K562 (cell line): ENCODE measurements at regions not wholly inside any gene's neighbourhood (a gene's known extent, or its start where the extent isn't known, plus 50 kb on each side); places are given as distances from the start of the nearest gene placed in this dataset.
"Not testable (repeated sequence)": the region's sequence is repeated elsewhere in the genome, so short reads cannot be mapped to it uniquely, and the experiment has no call there.

Experiments
- ATAC-seq: fragments of 200-7000 bp; cut with Tn5 transposase; 3 replicates; pipeline ENCODE4 v1.9.1; 2020; ENCODE audit warnings: moderate library complexity
- BruUV-seq: library from RNA; stranded (reverse); fragments of 400-500 nt; replicated peaks from 2 replicates; lab custom pipeline; 2021; lab: Mats Ljungman, UMichigan
- CTCF ChIA-PET: fragments of 300-600 bp; formaldehyde crosslinking; extraction: SDS; loops from one replicate; lab custom pipeline; 2021; ENCODE audit warnings: low intra/inter-chr PET ratio; lab: Yijun Ruan, JAX
- POLR2A ChIA-PET: fragments of 300-600, 350-650 bp; sonication (Branson Sonifier 250); formaldehyde crosslinking; extraction: SDS; loops from one replicate; lab custom pipeline; 2021; ENCODE audit warnings: antibody characterized with exemption, inconsistent platforms; lab: Yijun Ruan, JAX
- DNase-seq, 4 experiments: peaks; one replicate each; pipeline versions ENCODE4 v3.0.0 to v3.0.0-alpha.2; 2011 to 2018; ENCODE audit warnings: low spot score in 3 of 4, mixed read lengths in 3 of 4; ENCODE audit errors: extremely low read depth in 1 of 4
- FAIRE-seq: peaks from 2 replicates; lab custom pipeline; 2011; peaks lifted over from hg19 to GRCh38; lab: Jason Lieb, UNC
- H2AFZ ChIP-seq: 2 replicates; pipeline ENCODE4 v1.6.0; 2011; ENCODE audit warnings: low read depth, low read length, control low read depth, inconsistent platforms
- H3K27ac ChIP-seq: fragments of 200-600 bp; 3 replicates; pipeline ENCODE4 v1.8.0; 2011; ENCODE audit warnings: low read depth, mild to moderate bottlenecking, control low read depth, inconsistent platforms, low read length, moderate library complexity, mixed read lengths; ENCODE audit errors: extremely low read depth
- H3K27me3 ChIP-seq, 2 experiments: fragments of 300-600 bp in 1 of 2; 2 replicates in 1 of 2; 3 replicates in 1 of 2; pipeline versions ENCODE4 v1.6.0 to v1.8.0; 2011; ENCODE audit warnings: inconsistent platforms in 2 of 2, low read length in 2 of 2, mild to moderate bottlenecking in 1 of 2, mixed read lengths in 1 of 2, moderate library complexity in 1 of 2; ENCODE audit not compliant: control insufficient read depth in 2 of 2, insufficient read depth in 2 of 2
- H3K36me3 ChIP-seq: fragments of 300-600 bp; 3 replicates; pipeline ENCODE4 v1.8.0; 2011; ENCODE audit warnings: mild to moderate bottlenecking, low read length, inconsistent platforms; ENCODE audit not compliant: control insufficient read depth, insufficient read depth
- H3K4me1 ChIP-seq, 2 experiments: fragments of 200-600 bp in 1 of 2; replicated peaks in 1 of 2; 2 replicates in 1 of 2; 3 replicates in 1 of 2; pipeline versions ENCODE4 v1.5.1 to v1.8.0; 2011; ENCODE audit warnings: inconsistent platforms in 2 of 2, low read length in 2 of 2, mild to moderate bottlenecking in 1 of 2, mixed read lengths in 1 of 2, moderate library complexity in 1 of 2; ENCODE audit not compliant: control insufficient read depth in 2 of 2, insufficient read depth in 2 of 2
- H3K4me2 ChIP-seq: 2 replicates; pipeline ENCODE4 v1.6.1; 2011; ENCODE audit warnings: low read length, control low read depth, inconsistent platforms, mixed read lengths; ENCODE audit not compliant: insufficient read depth
- H3K4me3 ChIP-seq: fragments of 200-600 bp; sonication (generic), shearing (Covaris generic); 2 replicates; pipeline ENCODE4 v1.5.1; 2016; ENCODE audit warnings: control low read depth, inconsistent platforms
- H3K79me2 ChIP-seq: fragments of 200-600 bp; 3 replicates; pipeline ENCODE4 v1.8.0; 2011; ENCODE audit warnings: low read length, inconsistent platforms; ENCODE audit not compliant: control insufficient read depth, insufficient read depth
- H3K9ac ChIP-seq, 2 experiments: 2 replicates each; pipeline versions ENCODE4 v1.6.0 to v1.6.1; 2011; ENCODE audit warnings: low read depth in 2 of 2, low read length in 2 of 2, control low read depth in 1 of 2, inconsistent platforms in 1 of 2, mild to moderate bottlenecking in 1 of 2, mixed read lengths in 1 of 2; ENCODE audit not compliant: insufficient read depth in 1 of 2
- H3K9me1 ChIP-seq: one replicate; pipeline ENCODE4 v1.6.0; 2011; ENCODE audit warnings: inconsistent platforms, mild to moderate bottlenecking, low read length, moderate library complexity; ENCODE audit not compliant: control insufficient read depth, insufficient read depth
- H3K9me3 ChIP-seq: replicated peaks from 2 replicates; pipeline ENCODE4 v1.5.1; 2011; ENCODE audit warnings: low read depth, low read length, inconsistent platforms; ENCODE audit not compliant: control insufficient read depth, insufficient read depth
- H4K20me1 ChIP-seq: replicated peaks from 2 replicates; pipeline ENCODE4 v1.6.1; 2011; ENCODE audit warnings: low read length, inconsistent platforms, mixed read lengths; ENCODE audit not compliant: control insufficient read depth, insufficient read depth
- FOXK1 ChIP-seq: sonication (generic); formaldehyde crosslinking; IDR thresholded peaks from 2 replicates; pipeline ENCODE4 v1.8.0; 2022; ENCODE audit warnings: missing genetic modification reagents, mild to moderate bottlenecking, borderline replicate concordance
- ZBTB40 ChIP-seq, 2 experiments: fragments of 450-650 bp in 1 of 2; sonication (generic) in 1 of 2; formaldehyde crosslinking in 1 of 2; IDR thresholded peaks; 2 replicates each; pipeline versions ENCODE4 v1.7.1 to v1.9.0; 2016 to 2022; ENCODE audit warnings: inconsistent platforms in 1 of 2, mild to moderate bottlenecking in 1 of 2, missing genetic modification reagents in 1 of 2
- ZNF134 ChIP-seq: fragments of 250-450 bp; sonication (Bioruptor Pico); conservative IDR thresholded peaks from 2 replicates; pipeline ENCODE4 v1.4.0; 2020
- WGBS: fragments of 100-300 bp; shearing (Covaris generic); methylation state at CpG from one replicate; pipeline ENCODE4 v1.1.6; 2016; ENCODE audit warnings: low coverage, mixed read lengths; ENCODE audit not compliant: insufficient coverage; ENCODE audit errors: missing lambda C conversion rate; 5-methylcytosine and 5-hydroxymethylcytosine counted together
- in situ Hi-C: fragments of 300-500 bp; cut with MboI; formaldehyde crosslinking; loops from 4 replicates; pipeline ENCODE4 v1.15.0; 2018; ENCODE audit warnings: inconsistent platforms, mixed read lengths
- intact Hi-C: fragments of 100-400 bp; cut with micrococcal nuclease; formaldehyde crosslinking; loops from 2 replicates; pipeline ENCODE4 v1.14.2; 2022
- TF ChIP-seq, protein P1 (sequence below), 3 experiments: IDR thresholded peaks in 2 of 3; conservative IDR thresholded peaks in 1 of 3; 2 replicates each; pipeline ENCODE4 v1.5.1; 2011 to 2012; ENCODE audit warnings: low read length in 3 of 3, mild to moderate bottlenecking in 3 of 3, control low read depth in 2 of 3, improper control_type of control experiment in 1 of 3, inconsistent platforms in 1 of 3, low read depth in 1 of 3, mixed read lengths in 1 of 3, moderate library complexity in 1 of 3; ENCODE audit not compliant: insufficient read depth in 2 of 3
- TF ChIP-seq, protein P2 (sequence below), 2 experiments: fragments of 200-800 bp in 1 of 2; sonication (Bioruptor generic) in 1 of 2; sonication (generic) in 1 of 2; formaldehyde crosslinking in 1 of 2; IDR thresholded peaks in 1 of 2; conservative IDR thresholded peaks in 1 of 2; 2 replicates each; pipeline versions ENCODE4 v1.5.0 to v1.6.1; 2016 to 2020; ENCODE audit warnings: missing compliant biosample characterization in 1 of 2, missing genetic modification characterization in 1 of 2, missing genetic modification reagents in 1 of 2

GRCh38 chr2:57218206-57218605 is 828.4 kb upstream of the VRK2 start (continued):
- TF ChIP-seq ZBTB40 (IDR thresholded peaks at IDR 0.05): no peak
- TF ChIP-seq ZBTB40 (CRISPR knock-in tag; IDR thresholded peaks at IDR 0.05): no peak
- TF ChIP-seq, protein P1, sequence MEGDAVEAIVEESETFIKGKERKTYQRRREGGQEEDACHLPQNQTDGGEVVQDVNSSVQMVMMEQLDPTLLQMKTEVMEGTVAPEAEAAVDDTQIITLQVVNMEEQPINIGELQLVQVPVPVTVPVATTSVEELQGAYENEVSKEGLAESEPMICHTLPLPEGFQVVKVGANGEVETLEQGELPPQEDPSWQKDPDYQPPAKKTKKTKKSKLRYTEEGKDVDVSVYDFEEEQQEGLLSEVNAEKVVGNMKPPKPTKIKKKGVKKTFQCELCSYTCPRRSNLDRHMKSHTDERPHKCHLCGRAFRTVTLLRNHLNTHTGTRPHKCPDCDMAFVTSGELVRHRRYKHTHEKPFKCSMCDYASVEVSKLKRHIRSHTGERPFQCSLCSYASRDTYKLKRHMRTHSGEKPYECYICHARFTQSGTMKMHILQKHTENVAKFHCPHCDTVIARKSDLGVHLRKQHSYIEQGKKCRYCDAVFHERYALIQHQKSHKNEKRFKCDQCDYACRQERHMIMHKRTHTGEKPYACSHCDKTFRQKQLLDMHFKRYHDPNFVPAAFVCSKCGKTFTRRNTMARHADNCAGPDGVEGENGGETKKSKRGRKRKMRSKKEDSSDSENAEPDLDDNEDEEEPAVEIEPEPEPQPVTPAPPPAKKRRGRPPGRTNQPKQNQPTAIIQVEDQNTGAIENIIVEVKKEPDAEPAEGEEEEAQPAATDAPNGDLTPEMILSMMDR (IDR thresholded peaks at IDR 0.05 in 2 of 3, conservative IDR thresholded peaks at IDR 0.05 in 1 of 3; ENCODE audit: insufficient read depth in 2 of 3, low read depth in 1 of 3, low read length in 3 of 3): no peak
- TF ChIP-seq, protein P2, sequence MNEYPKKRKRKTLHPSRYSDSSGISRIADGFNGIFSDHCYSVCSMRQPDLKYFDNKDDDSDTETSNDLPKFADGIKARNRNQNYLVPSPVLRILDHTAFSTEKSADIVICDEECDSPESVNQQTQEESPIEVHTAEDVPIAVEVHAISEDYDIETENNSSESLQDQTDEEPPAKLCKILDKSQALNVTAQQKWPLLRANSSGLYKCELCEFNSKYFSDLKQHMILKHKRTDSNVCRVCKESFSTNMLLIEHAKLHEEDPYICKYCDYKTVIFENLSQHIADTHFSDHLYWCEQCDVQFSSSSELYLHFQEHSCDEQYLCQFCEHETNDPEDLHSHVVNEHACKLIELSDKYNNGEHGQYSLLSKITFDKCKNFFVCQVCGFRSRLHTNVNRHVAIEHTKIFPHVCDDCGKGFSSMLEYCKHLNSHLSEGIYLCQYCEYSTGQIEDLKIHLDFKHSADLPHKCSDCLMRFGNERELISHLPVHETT (CRISPR knock-in tag; conservative IDR thresholded peaks at IDR 0.05 in 1 of 2, IDR thresholded peaks at IDR 0.05 in 1 of 2): no peak
- no peak for TF ChIP-seq FOXK1 (CRISPR knock-in tag)
- TF ChIP-seq ZNF134 (CRISPR knock-in tag): no peak

GRCh38 chr2:57229706-57230105 is 816.9 kb upstream of the VRK2 start:
- FAIRE-seq, H3K4me1 ChIP-seq, H3K4me3 ChIP-seq, ATAC-seq, DNase-seq, POLR2A ChIA-PET, H3K27ac ChIP-seq, H3K4me2 ChIP-seq, BruUV-seq, H2AFZ ChIP-seq, H3K9me3 ChIP-seq, H3K27me3 ChIP-seq, H3K36me3 ChIP-seq, in situ Hi-C loops, H3K9ac ChIP-seq, intact Hi-C loops, H3K79me2 ChIP-seq, H4K20me1 ChIP-seq, CTCF ChIA-PET, H3K9me1 ChIP-seq: not testable (repeated sequence)
- WGBS: 0% methylated on average over 1 of the region's 12 CpGs
